ENCODE measurements at regions not wholly inside any gene's neighbourhood (a gene's known extent, or its start where the extent isn't known, plus 50 kb on each side); places are given as distances from the start of the nearest gene placed in this dataset.

- H3K4me3 ChIP-seq (ENCODE audit: insufficient read depth, low read depth, low read length): no peak overlapping the region
- H3K4me3 Mint-ChIP-seq (ENCODE audit: unreplicated experiment): no peak overlapping the region
- no peaks in the 10 kb centered on the region for H3K9me3 ChIP-seq (ENCODE audit: insufficient read depth, low read depth, low read length)
- no peaks in the 10 kb centered on the region for H3K79me2 ChIP-seq (ENCODE audit: insufficient read depth, low read length)
- H3K27ac Mint-ChIP-seq (ENCODE audit: unreplicated experiment): no peak overlapping the region
- DNase-seq (ENCODE audit: low read depth): no peak
- H3K36me3 Mint-ChIP-seq (ENCODE audit: low read depth, unreplicated experiment): no peaks in the 10 kb centered on the region
- H4K20me1 ChIP-seq (ENCODE audit: insufficient read depth, low read length): no peaks in the 10 kb centered on the region
- H3K27me3 Mint-ChIP-seq (ENCODE audit: low read depth, unreplicated experiment): peaks cover 4% of the 10 kb centered on the region
- peaks cover 3% of the 10 kb centered on the region for H3K4me1 Mint-ChIP-seq (ENCODE audit: low read depth, unreplicated experiment)
- no peaks in the 10 kb centered on the region for H3K4me1 ChIP-seq (ENCODE audit: insufficient read depth, low read length)
- no peak overlapping the region for H3K9ac ChIP-seq (ENCODE audit: low read length)
- H3K27me3 ChIP-seq (ENCODE audit: insufficient read depth, low read length): no peaks in the 10 kb centered on the region
- TF ChIP-seq CTCF (IDR thresholded peaks at IDR 0.05; ENCODE audit: insufficient read depth, low read depth, low read length) (no peak), EZH2 (IDR thresholded peaks at IDR 0.05; ENCODE audit: insufficient read depth, low read length) (no peak)
- no peak overlapping the region for H3K27ac ChIP-seq (ENCODE audit: low read depth, low read length)
- H3K36me3 ChIP-seq (ENCODE audit: insufficient read depth, low read length): no peaks in the 10 kb centered on the region
- no peak overlapping the region for H2AFZ ChIP-seq (ENCODE audit: low read depth, low read length)
- no peak for FAIRE-seq
- peaks cover 2% of the 10 kb centered on the region for H3K9me3 Mint-ChIP-seq (ENCODE audit: unreplicated experiment)
- H3K4me2 ChIP-seq (ENCODE audit: low read length): no peak overlapping the region
These were observed 167.9 kb upstream of the FREM1 start for GRCh38 chr9:15077946-15078729.

GRCh38 chr9:15073620-15074019, 163.4 kb upstream of the FREM1 start:
- no peak overlapping the region for H2AFZ ChIP-seq (ENCODE audit: low read depth, low read length)
- TF ChIP-seq CTCF (IDR thresholded peaks at IDR 0.05; ENCODE audit: insufficient read depth, low read depth, low read length): no peak
- TF ChIP-seq EZH2 (IDR thresholded peaks at IDR 0.05; ENCODE audit: insufficient read depth, low read length): no peak
- H3K79me2 ChIP-seq (ENCODE audit: insufficient read depth, low read length): no peaks in the 10 kb centered on the region
- H4K20me1 ChIP-seq (ENCODE audit: insufficient read depth, low read length): no peaks in the 10 kb centered on the region
- no peak overlapping the region for H3K4me3 ChIP-seq (ENCODE audit: insufficient read depth, low read depth, low read length)
- Mint-ChIP-seq H3K36me3 (ENCODE audit: low read depth, unreplicated experiment) (no peaks in the 10 kb centered on the region), H3K27me3 (ENCODE audit: low read depth, unreplicated experiment) (no peaks in the 10 kb centered on the region), H3K4me1 (ENCODE audit: low read depth, unreplicated experiment) (peaks cover 3% of the 10 kb centered on the region), H3K27ac (ENCODE audit: unreplicated experiment) (no peak overlapping the region), H3K4me3 (ENCODE audit: unreplicated experiment) (no peak overlapping the region), H3K9me3 (ENCODE audit: unreplicated experiment) (peaks cover 2% of the 10 kb centered on the region)
- H3K4me1 ChIP-seq (ENCODE audit: insufficient read depth, low read length): no peaks in the 10 kb centered on the region
- H3K27ac ChIP-seq (ENCODE audit: low read depth, low read length): no peak overlapping the region
- no peak overlapping the region for H3K4me2 ChIP-seq (ENCODE audit: low read length)
- FAIRE-seq: no peak
- H3K9me3 ChIP-seq (ENCODE audit: insufficient read depth, low read depth, low read length): no peaks in the 10 kb centered on the region
- H3K27me3 ChIP-seq (ENCODE audit: insufficient read depth, low read length): no peaks in the 10 kb centered on the region
- no peaks in the 10 kb centered on the region for H3K36me3 ChIP-seq (ENCODE audit: insufficient read depth, low read length)
- no peak overlapping the region for H3K9ac ChIP-seq (ENCODE audit: low read length)
- DNase-seq (ENCODE audit: low read depth): no peak

- no peaks in the 10 kb centered on the region for H3K4me1 ChIP-seq (ENCODE audit: insufficient read depth, low read length)
- H3K4me1 Mint-ChIP-seq (ENCODE audit: low read depth, unreplicated experiment): peaks cover 3% of the 10 kb centered on the region
- no peak overlapping the region for H3K27ac Mint-ChIP-seq (ENCODE audit: unreplicated experiment)
- H3K9me3 ChIP-seq (ENCODE audit: insufficient read depth, low read depth, low read length): no peaks in the 10 kb centered on the region
- no peaks in the 10 kb centered on the region for H3K27me3 ChIP-seq (ENCODE audit: insufficient read depth, low read length)
- DNase-seq (ENCODE audit: low read depth) (no peak), FAIRE-seq (no peak)
- no peaks in the 10 kb centered on the region for H3K36me3 Mint-ChIP-seq (ENCODE audit: low read depth, unreplicated experiment)
- H3K79me2 ChIP-seq (ENCODE audit: insufficient read depth, low read length): no peaks in the 10 kb centered on the region
- no peak overlapping the region for H3K4me3 ChIP-seq (ENCODE audit: insufficient read depth, low read depth, low read length)
- TF ChIP-seq EZH2 (IDR thresholded peaks at IDR 0.05; ENCODE audit: insufficient read depth, low read length) (no peak), CTCF (IDR thresholded peaks at IDR 0.05; ENCODE audit: insufficient read depth, low read depth, low read length) (no peak)
- H3K4me3 Mint-ChIP-seq (ENCODE audit: unreplicated experiment): no peak overlapping the region
- H3K9ac ChIP-seq (ENCODE audit: low read length): no peak overlapping the region
- no peaks in the 10 kb centered on the region for H3K36me3 ChIP-seq (ENCODE audit: insufficient read depth, low read length)
- no peaks in the 10 kb centered on the region for H4K20me1 ChIP-seq (ENCODE audit: insufficient read depth, low read length)
- H3K27ac ChIP-seq (ENCODE audit: low read depth, low read length): no peak overlapping the region
- peaks cover 2% of the 10 kb centered on the region for H3K9me3 Mint-ChIP-seq (ENCODE audit: unreplicated experiment)
- H3K4me2 ChIP-seq (ENCODE audit: low read length): no peak overlapping the region
- H3K27me3 Mint-ChIP-seq (ENCODE audit: low read depth, unreplicated experiment): no peaks in the 10 kb centered on the region
- H2AFZ ChIP-seq (ENCODE audit: low read depth, low read length): no peak overlapping the region
These were observed 160.5 kb upstream of the FREM1 start for GRCh38 chr9:15070716-15071115.
